ENCODE measurements at regions not wholly inside any gene's neighbourhood (a gene's known extent, or its start where the extent isn't known, plus 50 kb on each side); places are given as distances from the start of the nearest gene placed in this dataset.

DNA sequence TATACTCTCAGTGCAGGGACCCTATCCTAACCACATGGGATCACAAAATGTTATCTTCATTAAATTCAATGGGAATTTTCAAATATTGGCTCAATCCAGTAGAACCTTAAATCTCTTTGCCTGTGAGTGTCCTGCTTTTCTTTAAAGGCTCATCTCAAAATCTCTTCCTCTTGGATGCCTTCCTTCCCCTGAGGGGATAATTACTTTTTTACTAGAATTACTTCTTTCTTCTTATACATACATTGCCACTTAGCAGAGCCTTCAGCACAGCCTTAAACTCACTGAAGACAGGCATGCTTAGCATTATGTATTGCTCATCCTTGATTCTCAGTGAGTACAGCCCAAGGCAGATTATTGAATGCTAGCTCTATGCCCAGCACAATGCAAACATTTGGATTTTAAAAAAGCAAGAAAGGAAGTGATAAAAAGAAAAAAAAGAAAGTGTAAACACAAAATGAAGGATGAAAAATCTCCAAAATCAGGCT lies 1918.0 kb upstream of the FLRT2 start:
- TF ChIP-seq CTCF (IDR thresholded peaks at IDR 0.05) (no peak), EP300 (IDR thresholded peaks at IDR 0.05) (no peak), POLR2A (IDR thresholded peaks at IDR 0.05) (no peak), POLR2AphosphoS5 (IDR thresholded peaks at IDR 0.05) (no peak)

Data from upper lobe of left lung (tissue), 4 donors.